Thymus (tissue), 11 donors: ENCODE measurements at regions not wholly inside any gene's neighbourhood (a gene's known extent, or its start where the extent isn't known, plus 50 kb on each side); places are given as distances from the start of the nearest gene placed in this dataset.

Experiments used
- DNase-seq, 9 donors: peaks; one replicate each; pipeline ENCODE4 v3.0.0-alpha.2; 2013; ENCODE audit warnings: low spot score in 9 of 9, low read depth in 6 of 9, missing footprints in 1 of 9
- H3K27ac ChIP-seq, 2 donors: one replicate each; pipeline ENCODE4 v1.5.1; 2013; ENCODE audit warnings: control low read depth in 1 of 2, low read depth in 1 of 2, low read length in 1 of 2, mild to moderate bottlenecking in 1 of 2, moderate library complexity in 1 of 2
- H3K27me3 ChIP-seq, 2 donors: one replicate each; pipeline ENCODE4 v1.5.1; 2013; ENCODE audit warnings: low read length in 1 of 2; ENCODE audit not compliant: control insufficient read depth in 2 of 2, insufficient read depth in 1 of 2
- H3K36me3 ChIP-seq, 2 donors: one replicate each; pipeline ENCODE4 v1.5.1; 2013; ENCODE audit warnings: low read length in 1 of 2, mild to moderate bottlenecking in 1 of 2, moderate library complexity in 1 of 2; ENCODE audit not compliant: control insufficient read depth in 2 of 2, insufficient read depth in 2 of 2
- H3K4me1 ChIP-seq, 2 donors: one replicate each; pipeline ENCODE4 v1.5.1; 2013; ENCODE audit warnings: low read length in 2 of 2; ENCODE audit not compliant: control insufficient read depth in 2 of 2, insufficient read depth in 2 of 2
- H3K4me3 ChIP-seq, 2 donors: one replicate each; pipeline ENCODE4 v1.5.1; 2013; ENCODE audit warnings: low read length in 2 of 2, control low read depth in 1 of 2, mild to moderate bottlenecking in 1 of 2
- H3K9me3 ChIP-seq, 2 donors: one replicate each; pipeline ENCODE4 v1.5.1; 2013; ENCODE audit warnings: low read length in 1 of 2, mild to moderate bottlenecking in 1 of 2; ENCODE audit not compliant: control insufficient read depth in 2 of 2, insufficient read depth in 1 of 2
- WGBS: extraction: QIAGEN DNeasy Blood & Tissue Kit; methylation state at CpG from one replicate; pipeline ENCODE4 v1.1.7; 2013; 5-methylcytosine and 5-hydroxymethylcytosine counted together
- donor health status: healthy.

DNA sequence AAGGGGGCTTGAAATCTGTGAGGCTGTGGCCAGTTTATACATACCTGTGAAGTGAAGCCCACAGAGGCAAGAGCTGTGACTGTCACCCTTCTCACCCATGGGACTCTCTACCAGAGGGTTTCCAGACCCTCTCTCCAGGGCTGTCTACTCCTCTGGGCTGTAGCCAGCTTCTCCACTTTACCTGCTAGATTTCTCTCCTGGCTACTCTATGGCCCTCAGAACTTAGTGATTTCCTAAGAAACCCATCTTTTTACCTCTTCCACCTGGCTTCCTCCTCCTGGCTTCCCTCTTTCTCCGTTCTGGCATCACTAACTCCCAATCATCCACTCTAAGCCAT is 78.0 kb downstream of the SEC61B start:
- Histone ChIP-seq H3K9me3 (no peaks in the 10 kb centered on the region), H3K36me3 (no peaks in the 10 kb centered on the region), H3K27ac (no peak overlapping the region), H3K27me3 (no peaks in the 10 kb centered on the region), H3K4me3 (no peak overlapping the region), H3K4me1 (peaks cover 0 to 17% of the 10 kb centered on the region in 2 donors)
- no peak for DNase-seq
- WGBS: 0% methylated on average over 1 of the region's 1 CpG

DNA sequence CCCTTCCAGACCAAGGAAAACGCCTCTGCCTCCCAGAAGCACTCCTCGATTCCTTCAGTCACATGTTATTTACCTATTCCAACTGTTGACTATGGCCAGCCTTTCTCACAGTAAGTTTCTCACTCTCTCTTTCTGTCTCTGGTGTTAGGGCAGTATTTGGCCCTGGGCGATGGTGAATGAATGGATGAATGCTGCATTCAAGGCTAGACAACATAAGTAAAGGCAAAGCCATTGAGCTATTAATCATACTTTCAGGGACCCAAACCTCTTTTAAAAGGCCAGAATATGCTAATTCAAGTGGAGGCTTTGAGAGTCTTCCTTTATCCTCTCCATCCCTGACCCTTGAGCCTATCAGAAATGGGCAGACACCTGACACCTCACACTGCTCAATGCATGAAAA is 78.5 kb downstream of the SEC61B start:
- H3K36me3 ChIP-seq: no peaks in the 10 kb centered on the region
- H3K27ac ChIP-seq: no peak overlapping the region
- no peak for DNase-seq
- WGBS: 92% methylated on average over 3 of the region's 3 CpGs
- H3K9me3 ChIP-seq: no peaks in the 10 kb centered on the region
- H3K27me3 ChIP-seq: no peaks in the 10 kb centered on the region
- no peak overlapping the region for H3K4me3 ChIP-seq
- peaks cover 0 to 13% of the 10 kb centered on the region in 2 donors for H3K4me1 ChIP-seq

DNA sequence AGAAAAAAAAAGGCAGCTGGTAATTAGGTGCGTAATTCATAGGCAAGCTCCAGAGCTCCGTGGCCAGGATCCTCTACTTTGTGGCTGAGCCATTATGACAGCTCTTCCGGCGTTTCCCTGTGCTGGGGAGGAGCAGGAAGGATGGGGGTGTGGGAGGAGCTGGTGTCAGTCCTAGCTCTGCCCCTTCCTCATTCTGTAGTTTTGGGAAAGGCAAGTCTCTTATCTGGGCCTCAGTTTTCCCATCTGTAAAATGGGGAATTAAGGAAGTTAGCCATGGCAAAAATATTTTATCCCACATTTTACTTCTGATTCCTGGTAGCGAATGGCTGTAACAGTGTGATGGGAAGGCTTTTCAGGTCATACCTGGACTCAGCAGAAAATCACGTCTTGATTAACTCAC is 81.1 kb downstream of the SEC61B start:
- H3K27me3 ChIP-seq: no peaks in the 10 kb centered on the region
- 92% methylated on average over 6 of the region's 6 CpGs for WGBS
- no peaks in the 10 kb centered on the region for H3K36me3 ChIP-seq

DNA sequence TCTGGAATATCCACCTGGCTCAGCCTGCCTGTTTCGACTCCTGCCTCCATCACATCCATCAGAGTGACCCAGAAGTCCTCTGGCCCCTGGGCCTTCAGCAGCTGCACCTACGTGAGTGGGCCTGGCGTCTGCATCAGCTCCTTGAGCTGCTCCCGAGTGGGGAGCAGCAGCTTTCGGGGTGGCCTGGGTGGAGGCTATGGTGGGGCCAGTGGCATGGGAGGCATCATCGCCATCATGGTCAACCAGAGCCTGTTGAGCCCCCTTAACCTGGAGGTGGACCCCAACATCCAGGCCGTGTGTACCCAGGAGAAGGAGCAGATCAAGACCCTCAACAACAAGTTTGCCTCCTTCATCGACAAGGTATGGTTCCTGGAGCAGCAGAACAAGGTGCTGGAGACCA is 83.0 kb downstream of the SEC61B start:
- Histone ChIP-seq H3K27me3 (no peaks in the 10 kb centered on the region), H3K4me1 (no peaks in the 10 kb centered on the region), H3K27ac (no peak overlapping the region), H3K9me3 (no peaks in the 10 kb centered on the region), H3K36me3 (no peaks in the 10 kb centered on the region), H3K4me3 (no peak overlapping the region)
- DNase-seq: no peak
- 94% methylated on average over 8 of the region's 8 CpGs for WGBS

More for the DNA sequence above, 81.1 kb downstream of the SEC61B start:
- no peaks in the 10 kb centered on the region for H3K4me1 ChIP-seq
- H3K27ac ChIP-seq: no peak overlapping the region
- DNase-seq: no peak
- no peak overlapping the region for H3K4me3 ChIP-seq
- no peaks in the 10 kb centered on the region for H3K9me3 ChIP-seq

DNA sequence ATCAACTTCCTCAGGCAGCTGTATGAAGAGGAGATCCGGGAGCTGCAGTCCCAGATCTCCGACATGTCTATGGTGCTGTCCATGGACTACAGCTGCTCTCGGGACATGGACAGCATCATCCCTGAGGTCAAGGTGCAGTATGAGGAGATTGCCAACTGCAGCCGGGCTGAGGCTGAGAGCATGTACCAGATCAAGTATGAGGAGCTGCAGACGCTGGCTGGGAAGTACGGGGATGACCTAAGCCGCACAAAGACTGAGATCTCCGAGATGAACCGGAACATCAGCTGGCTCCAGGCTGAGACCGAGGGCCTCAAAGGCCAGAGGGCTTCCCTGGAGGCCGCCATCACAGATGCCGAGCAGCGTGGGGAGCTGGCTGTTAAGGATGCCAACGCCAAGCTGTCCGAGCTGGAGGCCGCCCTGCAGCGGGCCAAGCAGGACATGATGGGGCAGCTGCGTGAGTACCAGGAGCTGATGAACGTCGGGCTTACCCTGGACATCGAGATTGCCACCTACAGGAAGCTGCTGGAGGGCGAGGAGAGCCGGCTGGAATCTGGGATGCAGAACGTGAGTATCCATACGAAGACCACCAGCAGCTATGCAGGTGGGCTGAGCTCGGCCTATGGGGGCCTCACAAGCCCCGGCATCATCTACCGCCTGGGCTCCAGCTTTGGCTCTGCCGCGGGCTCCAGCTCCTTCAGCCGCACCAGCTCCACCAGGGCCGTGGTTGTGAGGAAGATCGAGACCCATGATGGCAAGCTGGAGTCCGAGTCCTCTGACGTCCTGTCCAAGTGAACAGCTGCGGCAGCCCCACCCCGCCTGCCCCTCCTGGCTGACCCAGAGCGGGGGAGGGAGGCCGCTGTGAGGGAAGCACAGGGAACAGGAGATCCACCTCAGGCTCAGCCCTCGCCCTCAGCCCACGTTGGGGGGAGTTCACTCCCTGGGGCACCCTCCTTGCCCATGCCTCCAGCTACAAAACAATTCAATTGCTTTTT is 84.0 kb downstream of the SEC61B start:
- H3K4me1 ChIP-seq: no peaks in the 10 kb centered on the region
- no peak overlapping the region for H3K27ac ChIP-seq
- 96% methylated on average over 41 of the region's 41 CpGs for WGBS
- no peak for DNase-seq
- no peaks in the 10 kb centered on the region for H3K9me3 ChIP-seq
- no peak overlapping the region for H3K4me3 ChIP-seq
- no peaks in the 10 kb centered on the region for H3K27me3 ChIP-seq
- no peaks in the 10 kb centered on the region for H3K36me3 ChIP-seq

DNA sequence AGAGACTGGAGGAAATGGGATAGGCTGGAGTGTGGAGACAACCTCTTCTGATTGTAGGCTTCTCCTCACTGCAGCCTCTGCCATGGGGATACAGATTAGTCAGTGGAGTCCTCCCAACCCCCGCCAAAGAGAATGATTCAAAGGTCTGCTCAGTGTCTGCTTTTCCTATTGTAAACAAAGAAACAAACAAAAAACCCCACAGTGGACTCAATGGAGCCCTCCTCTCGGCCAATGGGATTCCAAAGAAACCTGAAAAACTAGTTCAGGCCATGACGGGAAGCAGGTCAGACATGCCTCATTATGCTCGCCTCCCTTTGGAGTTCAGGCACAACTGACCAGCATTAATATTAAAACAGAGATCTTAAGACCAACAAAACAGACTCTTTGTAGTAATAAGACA is 85.8 kb downstream of the SEC61B start:
- no peak for DNase-seq
- Histone ChIP-seq H3K27me3 (no peaks in the 10 kb centered on the region), H3K36me3 (no peaks in the 10 kb centered on the region), H3K9me3 (no peaks in the 10 kb centered on the region), H3K27ac (no peak overlapping the region), H3K4me3 (no peak overlapping the region), H3K4me1 (no peaks in the 10 kb centered on the region)
- 71% methylated on average over 4 of the region's 4 CpGs for WGBS

DNA sequence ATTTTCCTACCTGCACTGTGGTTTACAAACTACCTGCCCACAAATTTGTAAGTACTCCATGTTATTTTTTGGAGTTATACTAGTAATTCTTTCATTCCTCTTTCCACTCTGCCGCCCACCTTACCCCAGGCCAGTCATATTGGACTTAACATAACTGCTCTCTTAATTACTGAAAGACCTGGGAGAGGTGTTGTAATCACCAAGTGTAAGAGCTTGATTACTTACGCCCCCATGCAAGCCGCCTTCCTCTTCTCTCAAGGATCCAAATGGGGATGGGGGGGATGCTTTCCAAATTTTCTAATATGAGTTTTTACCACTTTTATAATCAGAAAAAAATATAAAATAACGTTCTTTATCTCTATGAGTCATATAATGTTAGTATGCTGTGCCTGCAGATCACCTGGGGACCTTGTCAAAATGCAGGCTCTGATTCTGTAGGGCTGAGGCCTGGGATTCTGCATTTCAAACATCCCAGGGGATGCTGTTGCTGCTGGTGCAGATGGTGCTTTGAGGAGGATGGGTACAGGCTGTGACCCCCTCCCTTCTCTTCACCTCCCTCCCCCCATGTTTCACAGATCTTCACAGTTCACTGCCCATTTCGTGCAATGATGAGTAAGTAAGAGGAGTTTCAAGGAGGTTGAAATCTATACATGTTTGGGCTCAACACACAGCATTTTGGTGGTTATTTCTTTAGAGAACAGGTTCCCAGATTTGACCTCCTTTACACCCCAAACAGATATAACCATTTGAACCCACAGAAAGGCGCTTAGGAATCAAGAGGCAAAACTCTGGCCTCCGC is 87.3 kb downstream of the SEC61B start:
- 95% methylated on average over 7 of the region's 7 CpGs for WGBS
- H3K4me3 ChIP-seq: no peak overlapping the region
- no peaks in the 10 kb centered on the region for H3K4me1 ChIP-seq

DNA sequence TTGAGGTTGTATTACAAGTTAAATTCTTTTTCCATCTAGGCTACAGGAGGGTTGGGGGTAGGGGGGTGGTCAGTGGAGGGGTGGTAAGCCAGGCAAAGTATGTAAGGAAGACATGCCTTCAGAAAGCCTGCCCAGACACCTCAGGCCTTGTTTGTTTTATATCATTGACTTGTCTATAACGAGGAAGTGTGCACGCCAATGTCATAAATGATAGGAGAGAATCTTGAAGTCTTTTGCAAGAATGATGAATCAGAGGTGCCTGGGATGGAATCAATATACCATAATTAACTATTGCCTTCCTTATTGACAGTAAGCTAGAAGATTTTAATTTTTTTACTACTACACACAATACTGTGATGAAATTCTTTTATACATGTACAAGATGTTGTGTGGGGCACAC is 90.7 kb downstream of the SEC61B start:
- Histone ChIP-seq H3K36me3 (no peaks in the 10 kb centered on the region), H3K27ac (no peak overlapping the region), H3K4me1 (no peaks in the 10 kb centered on the region), H3K27me3 (peaks cover 0 to 3% of the 10 kb centered on the region in 2 donors), H3K9me3 (no peaks in the 10 kb centered on the region), H3K4me3 (no peak overlapping the region)
- WGBS: 94% methylated on average over 2 of the region's 2 CpGs
- no peak for DNase-seq

More for the DNA sequence above, 87.3 kb downstream of the SEC61B start:
- no peaks in the 10 kb centered on the region for H3K9me3 ChIP-seq
- H3K27me3 ChIP-seq: no peaks in the 10 kb centered on the region
- H3K36me3 ChIP-seq: no peaks in the 10 kb centered on the region
- H3K27ac ChIP-seq: no peak overlapping the region
- DNase-seq: no peak

DNA sequence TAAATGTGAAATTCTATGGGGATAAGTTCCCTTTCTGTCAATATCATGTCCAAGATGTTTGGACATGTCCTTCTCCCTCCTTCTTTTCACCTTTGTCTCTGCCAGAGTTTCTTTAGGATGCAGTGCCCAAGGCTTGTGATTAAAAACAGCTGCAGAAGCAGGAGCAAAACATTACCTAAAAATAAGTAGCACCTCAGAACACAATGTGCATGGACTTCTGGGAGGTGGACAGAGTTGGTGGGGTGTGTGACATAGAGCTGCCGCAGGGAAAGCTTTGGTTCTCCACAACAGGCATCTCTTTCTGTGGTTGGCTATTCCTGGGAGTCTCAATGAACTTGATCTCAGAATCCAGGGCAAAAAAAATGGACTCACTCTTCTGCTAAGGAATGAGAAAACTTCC is 97.0 kb downstream of the SEC61B start:
- Histone ChIP-seq H3K27me3 (peaks cover 2 to 5% of the 10 kb centered on the region in 2 donors), H3K9me3 (no peaks in the 10 kb centered on the region), H3K27ac (no peak overlapping the region), H3K36me3 (no peaks in the 10 kb centered on the region), H3K4me3 (no peak overlapping the region), H3K4me1 (no peaks in the 10 kb centered on the region)
- DNase-seq: no peak
- WGBS: 98% methylated on average over 1 of the region's 1 CpG
